H1 (cell line): ENCODE measurements at regions not wholly inside any gene's neighbourhood (a gene's known extent, or its start where the extent isn't known, plus 50 kb on each side); places are given as distances from the start of the nearest gene placed in this dataset.

ENCODE experiments used
- CTCF ChIA-PET: fragments of 300-600 bp; sonication (Branson Sonifier 250); formaldehyde crosslinking; loops from one replicate; lab custom pipeline; 2021; ENCODE audit not compliant: partially characterized antibody; lab: Charles Lee
- POLR2A ChIA-PET: fragments of 300-600 bp; sonication (Branson Sonifier 250); formaldehyde crosslinking; loops from one replicate; lab custom pipeline; 2021; ENCODE audit warnings: inconsistent platforms; ENCODE audit not compliant: partially characterized antibody; lab: Charles Lee
- DNase-seq, 2 experiments: peaks; one replicate each; pipeline versions ENCODE4 v3.0.0 to v3.0.0-alpha.2; 2010 to 2022; ENCODE audit warnings: low spot score in 2 of 2, low read depth in 1 of 2, mixed read lengths in 1 of 2
- FAIRE-seq: peaks from 2 replicates; lab custom pipeline; 2011; peaks lifted over from hg19 to GRCh38; lab: Jason Lieb, UNC
- H2AFZ ChIP-seq: 2 replicates; pipeline ENCODE4 v1.8.1; 2012; ENCODE audit warnings: low read length, inconsistent platforms
- H2AK5ac ChIP-seq: 2 replicates; pipeline ENCODE4 v1.6.1; 2013; ENCODE audit warnings: low read depth, low read length
- H2BK120ac ChIP-seq: replicated peaks from 2 replicates; pipeline ENCODE3; 2013; ENCODE audit warnings: low read depth, low read length, inconsistent platforms
- H2BK12ac ChIP-seq: 2 replicates; pipeline ENCODE4 v1.6.1; 2013; ENCODE audit warnings: low read depth, low read length
- H2BK15ac ChIP-seq: 2 replicates; pipeline ENCODE4 v1.6.1; 2013; ENCODE audit warnings: low read length
- H2BK20ac ChIP-seq: 2 replicates; pipeline ENCODE4 v1.6.1; 2013; ENCODE audit warnings: low read length
- H2BK5ac ChIP-seq: 2 replicates; pipeline ENCODE4 v1.6.1; 2013; ENCODE audit warnings: low read depth, low read length
- H3K14ac ChIP-seq: 2 replicates; pipeline ENCODE4 v1.6.1; 2013; ENCODE audit warnings: inconsistent platforms; ENCODE audit not compliant: insufficient read length
- H3K18ac ChIP-seq: 2 replicates; pipeline ENCODE4 v1.6.1; 2013; ENCODE audit warnings: low read length; ENCODE audit errors: extremely low read depth
- H3K23ac ChIP-seq: 2 replicates; pipeline ENCODE4 v1.6.1; 2013; ENCODE audit warnings: inconsistent platforms; ENCODE audit not compliant: insufficient read length
- H3K23me2 ChIP-seq: 2 replicates; pipeline ENCODE4 v1.6.1; 2013; ENCODE audit warnings: low read depth, low read length
- H3K27ac ChIP-seq: 2 replicates; pipeline ENCODE4 v1.6.1; 2011; ENCODE audit warnings: low read depth, low read length, inconsistent platforms
- H3K27me3 ChIP-seq, 4 experiments: replicated peaks in 1 of 4; 1 replicate in 1 of 4; 2 replicates in 3 of 4; pipeline versions ENCODE4 v1.6.1 to v1.8.1; 2011 to 2013; ENCODE audit warnings: low read length in 3 of 4, mild to moderate bottlenecking in 3 of 4, inconsistent platforms in 2 of 4, mixed read lengths in 2 of 4, moderate library complexity in 1 of 4; ENCODE audit not compliant: control insufficient read depth in 3 of 4, insufficient read depth in 3 of 4; ENCODE audit errors: extremely low read depth in 1 of 4
- H3K36me3 ChIP-seq, 4 experiments: 2 replicates each; pipeline versions ENCODE4 v1.6.1 to v1.8.1; 2011 to 2013; ENCODE audit warnings: mild to moderate bottlenecking in 4 of 4, low read length in 3 of 4, moderate library complexity in 2 of 4, control low read depth in 1 of 4, inconsistent platforms in 1 of 4; ENCODE audit not compliant: insufficient read depth in 4 of 4, control insufficient read depth in 2 of 4
- H3K4ac ChIP-seq: replicated peaks from 2 replicates; pipeline ENCODE3; 2013; ENCODE audit warnings: low read length, low read depth, mixed read lengths, inconsistent platforms; ENCODE audit not compliant: insufficient read length
- H3K4me1 ChIP-seq, 4 experiments: replicated peaks in 1 of 4; 1 replicate in 1 of 4; 2 replicates in 3 of 4; pipeline versions ENCODE4 v1.6.1 to v1.8.1; 2011 to 2013; ENCODE audit warnings: low read length in 3 of 4, inconsistent platforms in 2 of 4, mixed read lengths in 1 of 4; ENCODE audit not compliant: insufficient read depth in 4 of 4, control insufficient read depth in 3 of 4
- H3K4me2 ChIP-seq, 2 experiments: 2 replicates each; pipeline versions ENCODE4 v1.6.1 to v1.8.1; 2011 to 2013; ENCODE audit warnings: low read depth in 2 of 2, low read length in 2 of 2, control low read depth in 1 of 2, inconsistent platforms in 1 of 2, mild to moderate bottlenecking in 1 of 2; ENCODE audit not compliant: insufficient read depth in 1 of 2
- H3K4me3 ChIP-seq, 4 experiments: fragments of 200-600, 300-600 bp in 1 of 4; sonication (generic), shearing (Covaris generic), sonication (Bioruptor Twin) in 1 of 4; 2 replicates each; pipeline versions ENCODE4 v1.5.1 to v1.8.1; 2011 to 2016; ENCODE audit warnings: low read length in 4 of 4, low read depth in 3 of 4, control low read depth in 2 of 4, inconsistent platforms in 2 of 4, mild to moderate bottlenecking in 2 of 4, mixed read lengths in 1 of 4, moderate library complexity in 1 of 4; ENCODE audit not compliant: insufficient read depth in 2 of 4; ENCODE audit errors: extremely low read depth in 1 of 4
- H3K56ac ChIP-seq: replicated peaks from 2 replicates; pipeline ENCODE3; 2013; ENCODE audit warnings: low read depth, mild to moderate bottlenecking, mixed read lengths, low read length, inconsistent platforms; ENCODE audit not compliant: insufficient read length
- H3K79me1 ChIP-seq: 2 replicates; pipeline ENCODE4 v1.6.1; 2013; ENCODE audit warnings: low read depth, low read length, control low read depth
- H3K79me2 ChIP-seq, 2 experiments: 2 replicates each; pipeline versions ENCODE4 v1.6.1 to v1.8.1; 2012 to 2013; ENCODE audit warnings: low read length in 2 of 2, mild to moderate bottlenecking in 2 of 2, inconsistent platforms in 1 of 2; ENCODE audit not compliant: insufficient read depth in 2 of 2, control insufficient read depth in 1 of 2
- H3K9ac ChIP-seq, 4 experiments: replicated peaks in 1 of 4; 1 replicate in 1 of 4; 2 replicates in 3 of 4; pipeline versions ENCODE4 v1.6.1 to v1.8.1; 2011 to 2013; ENCODE audit warnings: low read depth in 3 of 4, low read length in 3 of 4, control low read depth in 2 of 4, mild to moderate bottlenecking in 2 of 4, moderate library complexity in 2 of 4, inconsistent platforms in 1 of 4; ENCODE audit errors: extremely low read depth in 1 of 4
- H3K9me3 ChIP-seq, 2 experiments: 2 replicates each; pipeline versions ENCODE4 v1.6.1 to v1.8.1; 2012 to 2013; ENCODE audit warnings: mild to moderate bottlenecking in 2 of 2, moderate library complexity in 2 of 2, control low read depth in 1 of 2, inconsistent platforms in 1 of 2, low read depth in 1 of 2, low read length in 1 of 2, mixed read lengths in 1 of 2; ENCODE audit not compliant: insufficient read depth in 2 of 2
- H4K20me1 ChIP-seq, 2 experiments: replicated peaks in 1 of 2; 2 replicates each; pipeline versions ENCODE3 to v1.8.1; 2011 to 2013; ENCODE audit warnings: inconsistent platforms in 2 of 2, low read length in 2 of 2, mild to moderate bottlenecking in 1 of 2; ENCODE audit not compliant: insufficient read depth in 2 of 2, control insufficient read depth in 1 of 2
- H4K5ac ChIP-seq: 2 replicates; pipeline ENCODE4 v1.6.1; 2013; ENCODE audit warnings: low read length, low read depth, mixed read lengths, inconsistent platforms; ENCODE audit not compliant: insufficient read length
- H4K8ac ChIP-seq: 2 replicates; pipeline ENCODE4 v1.8.0; 2013; ENCODE audit warnings: mild to moderate bottlenecking, moderate library complexity, low read length, inconsistent platforms; ENCODE audit not compliant: insufficient read depth; ENCODE audit errors: extremely low read depth
- H4K91ac ChIP-seq: replicated peaks from 2 replicates; pipeline ENCODE3; 2013; ENCODE audit warnings: low read length, mixed read lengths, inconsistent platforms; ENCODE audit not compliant: insufficient read length
- JUN ChIP-seq: IDR thresholded peaks from 2 replicates; pipeline ENCODE4 v1.6.1; 2011; ENCODE audit warnings: low read depth, mild to moderate bottlenecking, improper control_type of control experiment, low read length
- NANOG ChIP-seq: IDR thresholded peaks from 2 replicates; pipeline ENCODE4 v1.6.1; 2011; ENCODE audit warnings: low read length, low read depth, mild to moderate bottlenecking, inconsistent platforms; ENCODE audit not compliant: insufficient read depth, poor library complexity, severe bottlenecking
- RFX5 ChIP-seq: IDR thresholded peaks from 2 replicates; pipeline ENCODE4 v1.6.1; 2011; ENCODE audit warnings: low read depth, low read length, improper control_type of control experiment, borderline replicate concordance
- SP4 ChIP-seq: IDR thresholded peaks from 2 replicates; pipeline ENCODE4 v1.6.1; 2012; ENCODE audit warnings: low read length, inconsistent platforms
- WGBS, 2 experiments: shearing (Covaris generic) in 1 of 2; methylation state at CpG; one replicate each; pipeline versions ENCODE4 v1.1.6 to v1.1.7; 2013 to 2015; ENCODE audit warnings: low lambda C conversion rate in 2 of 2, mixed read lengths in 2 of 2, inconsistent platforms in 1 of 2, low coverage in 1 of 2, missing lambda C conversion rate in 1 of 2; ENCODE audit not compliant: insufficient replicate concordance in 2 of 2, insufficient coverage in 1 of 2, insufficient read length in 1 of 2; ENCODE audit errors: extremely low coverage in 1 of 2, missing lambda C conversion rate in 1 of 2; 5-methylcytosine and 5-hydroxymethylcytosine counted together

DNA sequence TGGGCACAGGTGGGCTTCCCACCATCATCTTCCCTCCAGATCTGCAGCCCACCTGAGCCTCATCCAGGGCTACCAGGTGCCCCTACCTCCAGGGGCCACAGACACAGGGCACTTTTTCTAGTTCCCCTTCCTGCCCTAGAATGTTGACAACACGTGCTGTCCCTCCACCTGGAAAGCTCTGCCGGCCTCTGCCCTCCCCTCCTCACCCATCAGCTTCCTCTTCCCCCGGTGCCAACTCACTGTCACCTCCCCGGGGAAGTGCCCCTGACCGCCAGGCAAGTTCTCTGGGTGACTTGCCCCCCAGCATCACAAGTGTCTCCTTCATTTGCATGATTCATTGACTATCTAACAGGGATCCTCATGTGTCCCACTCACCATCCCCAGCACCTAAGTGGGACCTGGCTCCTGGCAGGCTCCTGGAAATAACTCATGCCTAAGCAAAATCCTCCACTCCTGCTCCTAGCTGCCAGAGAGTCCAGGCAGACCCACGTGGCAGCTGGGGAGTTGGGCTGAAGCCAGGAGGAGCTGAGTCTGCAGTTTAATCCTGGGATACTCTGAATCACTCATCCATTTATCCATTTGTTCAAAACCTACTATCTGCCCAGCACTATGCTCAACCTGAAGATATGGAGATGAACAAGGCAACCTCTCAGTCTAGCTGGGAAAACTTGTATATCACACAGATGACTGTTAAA, 304.4 kb downstream of the FOXL1 start:
- Histone ChIP-seq H3K18ac (no peak overlapping the region), H3K79me2 (no peaks in the 10 kb centered on the region), H3K4me3 (no peak overlapping the region), H3K14ac (no peak overlapping the region), H3K9ac (no peak overlapping the region), H3K27ac (no peak overlapping the region), H3K4me1 (peaks cover 0 to 2% (median 0%) of the 10 kb centered on the region in 4 experiments; a peak in 1 of 7 replicates), H3K79me1 (no peaks in the 10 kb centered on the region), H4K8ac (no peak overlapping the region), H2AFZ (no peak overlapping the region), H3K23me2 (no peaks in the 10 kb centered on the region), H3K23ac (no peak overlapping the region), H3K4me2 (no peak overlapping the region), H3K9me3 (no peaks in the 10 kb centered on the region), H2AK5ac (no peak overlapping the region), H2BK15ac (no peak overlapping the region), H2BK5ac (no peak overlapping the region), H4K91ac (no peak overlapping the region), H2BK12ac (no peak overlapping the region), H4K5ac (no peak overlapping the region), H3K56ac (no peak overlapping the region), H3K4ac (no peak overlapping the region), H3K36me3 (no peaks in the 10 kb centered on the region), H3K27me3 (no peaks in the 10 kb centered on the region; a peak in 1 of 7 replicates), H2BK20ac (no peak overlapping the region), H2BK120ac (no peak overlapping the region), H4K20me1 (no peaks in the 10 kb centered on the region)
- ChIA-PET CTCF (interaction anchor here (0.5 to 2.2 kb wide), 7 partner anchors 9 to 415 kb away, joined by 3 to 13 read pairs (median 4); no protein-coding TSS in a partner anchor), POLR2A (no interaction called here)
- DNase-seq (no peak), FAIRE-seq (no peak)
- 92% methylated on average over 4 of the region's 6 CpGs; no CpG with 5 or more reads in 1 of the 2 experiments for WGBS, 2 experiments
- TF ChIP-seq SP4 (no peak), JUN (no peak), NANOG (no peak), RFX5 (no peak)
